GM19395 (cell line): ENCODE measurements at regions not wholly inside any gene's neighbourhood (a gene's known extent, or its start where the extent isn't known, plus 50 kb on each side); places are given as distances from the start of the nearest gene placed in this dataset.
"Not testable (repeated sequence)": the region's sequence is repeated elsewhere in the genome, so short reads cannot be mapped to it uniquely, and the experiment has no call there.

Experiments used
- ATAC-seq: cut with Tn5 transposase; IDR thresholded peaks from one replicate; pipeline ENCODE4 v1.9.1; 2021; ENCODE audit warnings: mild to moderate bottlenecking, moderate library complexity; ENCODE audit not compliant: unreplicated experiment

- ATAC-seq = no peak
Measured at GRCh38 chr17:77288115-77288619, 147.4 kb downstream of the SEC14L1 start.

- not testable (repeated sequence) for ATAC-seq
Measured at GRCh38 chr17:77290759-77291558, 150.2 kb downstream of the SEC14L1 start.

GRCh38 chr17:77291591-77292386 lies 151.0 kb downstream of the SEC14L1 start:
- no peak for ATAC-seq

- no peak for ATAC-seq
Measured at GRCh38 chr17:77294761-77295160, 154.0 kb downstream of the SEC14L1 start.

GRCh38 chr17:77295241-77295853 lies 154.6 kb downstream of the SEC14L1 start:
- no peak for ATAC-seq

GRCh38 chr17:77296769-77297409 lies 156.1 kb downstream of the SEC14L1 start:
- ATAC-seq = no peak

- ATAC-seq = no peak
Measured at GRCh38 chr17:77297693-77298666, 157.2 kb downstream of the SEC14L1 start.

GRCh38 chr17:77298811-77299210 lies 158.0 kb downstream of the SEC14L1 start:
- no peak for ATAC-seq

- ATAC-seq = no peak
Measured at GRCh38 chr17:77299256-77300015, 158.7 kb downstream of the SEC14L1 start.

GRCh38 chr17:77300016-77300686 lies 159.4 kb downstream of the SEC14L1 start:
- no peak for ATAC-seq

- ATAC-seq = no peak
Measured at GRCh38 chr17:77301694-77302266, 161.0 kb downstream of the SEC14L1 start.

- ATAC-seq = no peak
Measured at GRCh38 chr17:77302682-77303081, 161.9 kb downstream of the SEC14L1 start.

GRCh38 chr17:77303620-77304019 lies 162.9 kb downstream of the SEC14L1 start:
- ATAC-seq = no peak

- no peak for ATAC-seq
Measured at GRCh38 chr17:77304051-77304745, 163.4 kb downstream of the SEC14L1 start.

- no peak for ATAC-seq
Measured at GRCh38 chr17:77304746-77305473, 164.1 kb downstream of the SEC14L1 start.

GRCh38 chr17:77306048-77306789 lies 165.4 kb downstream of the SEC14L1 start:
- no peak for ATAC-seq
